OCI-LY1 (cell line): ENCODE measurements at regions not wholly inside any gene's neighbourhood (a gene's known extent, or its start where the extent isn't known, plus 50 kb on each side); places are given as distances from the start of the nearest gene placed in this dataset.
"Not testable (repeated sequence)": the region's sequence is repeated elsewhere in the genome, so short reads cannot be mapped to it uniquely, and the experiment has no call there.

ENCODE experiments used
- H2AFZ ChIP-seq: fragments of 200-600 bp; sonication (generic), shearing (Covaris generic); 2 replicates; pipeline ENCODE4 v1.6.0; 2014; ENCODE audit warnings: antibody characterized with exemption, mild to moderate bottlenecking, low read length
- H3F3A ChIP-seq: fragments of 200-600 bp; sonication (generic), shearing (Covaris generic); 2 replicates; pipeline ENCODE4 v1.6.0; 2014; ENCODE audit warnings: mild to moderate bottlenecking, antibody characterized with exemption, low read length, moderate library complexity; ENCODE audit not compliant: insufficient read depth
- H3K27ac ChIP-seq: fragments of 200-600 bp; sonication (generic); 2 replicates; pipeline ENCODE4 v1.5.1; 2014; ENCODE audit warnings: low read length, mixed run types, mild to moderate bottlenecking, low read depth; ENCODE audit not compliant: poor library complexity, severe bottlenecking
- H3K27me3 ChIP-seq: fragments of 200-600 bp; sonication (generic); 2 replicates; pipeline ENCODE4 v1.6.0; 2014; ENCODE audit warnings: antibody characterized with exemption, mild to moderate bottlenecking, low read length, moderate library complexity; ENCODE audit not compliant: insufficient read depth
- H3K36me3 ChIP-seq: fragments of 200-600 bp; sonication (generic); 2 replicates; pipeline ENCODE4 v1.6.1; 2014; ENCODE audit warnings: mild to moderate bottlenecking, antibody characterized with exemption, low read length, moderate library complexity, mixed read lengths; ENCODE audit not compliant: insufficient read depth
- H3K4me1 ChIP-seq: fragments of 200-600 bp; sonication (generic); 2 replicates; pipeline ENCODE4 v1.5.1; 2014; ENCODE audit warnings: mild to moderate bottlenecking, low read length, moderate library complexity; ENCODE audit not compliant: insufficient read depth, severe bottlenecking
- H3K4me2 ChIP-seq: fragments of 200-600 bp; sonication (generic), shearing (Covaris generic); 2 replicates; pipeline ENCODE4 v1.6.1; 2014; ENCODE audit warnings: low read length
- H3K4me3 ChIP-seq: fragments of 200-600 bp; sonication (generic); 2 replicates; pipeline ENCODE4 v1.5.1; 2014; ENCODE audit warnings: low read length, low read depth, mild to moderate bottlenecking, mixed read lengths; ENCODE audit not compliant: poor library complexity, severe bottlenecking
- H3K79me2 ChIP-seq: fragments of 200-600 bp; shearing (Covaris generic); 2 replicates; pipeline ENCODE4 v1.6.1; 2016; ENCODE audit warnings: mixed run types, low read length, mixed read lengths; ENCODE audit not compliant: insufficient read depth
- H3K9ac ChIP-seq: fragments of 200-600 bp; sonication (generic), shearing (Covaris generic); 2 replicates; pipeline ENCODE4 v1.6.1; 2014; ENCODE audit warnings: mild to moderate bottlenecking, low read length, mixed read lengths
- H3K9me2 ChIP-seq: fragments of 200-600 bp; sonication (generic), shearing (Covaris generic); 2 replicates; pipeline ENCODE4 v1.6.1; 2014; ENCODE audit warnings: low read depth, mild to moderate bottlenecking, low read length, mixed read lengths
- H3K9me3 ChIP-seq: fragments of 200-600 bp; shearing (Covaris generic); 2 replicates; pipeline ENCODE4 v1.6.1; 2014; ENCODE audit warnings: low read length, mixed read lengths
- H4K20me1 ChIP-seq: fragments of 200-600 bp; sonication (generic), shearing (Covaris generic); 2 replicates; pipeline ENCODE4 v1.6.0; 2016; ENCODE audit warnings: mild to moderate bottlenecking, low read length; ENCODE audit not compliant: insufficient read depth
- EZH2 ChIP-seq: fragments of 200-600 bp; sonication (generic), shearing (Covaris generic); IDR thresholded peaks from 2 replicates; pipeline ENCODE4 v1.8.0; 2017; ENCODE audit warnings: borderline replicate concordance, mixed run types, mild to moderate bottlenecking, antibody characterized with exemption, low read length, moderate library complexity, mixed read lengths
- TF ChIP-seq, protein P1 (sequence below): fragments of 200-600 bp; sonication (generic), shearing (Covaris generic); IDR thresholded peaks from 2 replicates; pipeline ENCODE4 v1.5.1; 2017; ENCODE audit warnings: mild to moderate bottlenecking, antibody characterized with exemption, low read length, moderate library complexity, mixed read lengths

DNA sequence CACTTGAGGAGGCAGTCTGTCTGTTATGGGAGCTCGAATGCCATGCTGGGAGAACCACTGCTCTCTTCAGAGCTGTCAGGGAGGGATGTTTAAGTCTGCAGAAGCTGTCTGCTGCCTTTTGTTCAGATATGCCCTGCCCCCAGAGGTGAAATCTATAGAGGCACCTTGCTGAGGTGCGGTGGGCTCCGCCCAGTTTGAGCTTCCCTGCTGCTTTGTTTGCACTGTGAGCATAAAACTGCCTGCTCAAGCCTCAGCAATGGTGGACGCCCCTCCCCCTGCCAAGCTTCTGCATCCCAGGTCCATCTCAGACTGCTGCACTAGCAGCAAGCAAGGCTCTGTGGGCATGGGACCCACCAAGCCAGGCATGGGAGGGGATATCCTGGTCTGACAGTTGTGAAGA, 247.5 kb downstream of the LMX1A start:
- Histone ChIP-seq H3K9ac (no peak overlapping the region), H3K79me2 (no peaks in the 10 kb centered on the region), H3K9me2 (no peaks in the 10 kb centered on the region), H3K4me3 (no peak overlapping the region), H3K27me3 (no peaks in the 10 kb centered on the region), H3K27ac (no peak overlapping the region), H2AFZ (no peak overlapping the region), H4K20me1 (no peaks in the 10 kb centered on the region), H3K9me3 (no peaks in the 10 kb centered on the region), H3F3A (no peaks in the 10 kb centered on the region), H3K4me1 (no peaks in the 10 kb centered on the region), H3K4me2 (no peak overlapping the region), H3K36me3 (no peaks in the 10 kb centered on the region)
- TF ChIP-seq EZH2 = no peak
- TF ChIP-seq, protein P1, sequence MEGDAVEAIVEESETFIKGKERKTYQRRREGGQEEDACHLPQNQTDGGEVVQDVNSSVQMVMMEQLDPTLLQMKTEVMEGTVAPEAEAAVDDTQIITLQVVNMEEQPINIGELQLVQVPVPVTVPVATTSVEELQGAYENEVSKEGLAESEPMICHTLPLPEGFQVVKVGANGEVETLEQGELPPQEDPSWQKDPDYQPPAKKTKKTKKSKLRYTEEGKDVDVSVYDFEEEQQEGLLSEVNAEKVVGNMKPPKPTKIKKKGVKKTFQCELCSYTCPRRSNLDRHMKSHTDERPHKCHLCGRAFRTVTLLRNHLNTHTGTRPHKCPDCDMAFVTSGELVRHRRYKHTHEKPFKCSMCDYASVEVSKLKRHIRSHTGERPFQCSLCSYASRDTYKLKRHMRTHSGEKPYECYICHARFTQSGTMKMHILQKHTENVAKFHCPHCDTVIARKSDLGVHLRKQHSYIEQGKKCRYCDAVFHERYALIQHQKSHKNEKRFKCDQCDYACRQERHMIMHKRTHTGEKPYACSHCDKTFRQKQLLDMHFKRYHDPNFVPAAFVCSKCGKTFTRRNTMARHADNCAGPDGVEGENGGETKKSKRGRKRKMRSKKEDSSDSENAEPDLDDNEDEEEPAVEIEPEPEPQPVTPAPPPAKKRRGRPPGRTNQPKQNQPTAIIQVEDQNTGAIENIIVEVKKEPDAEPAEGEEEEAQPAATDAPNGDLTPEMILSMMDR = no peak

DNA sequence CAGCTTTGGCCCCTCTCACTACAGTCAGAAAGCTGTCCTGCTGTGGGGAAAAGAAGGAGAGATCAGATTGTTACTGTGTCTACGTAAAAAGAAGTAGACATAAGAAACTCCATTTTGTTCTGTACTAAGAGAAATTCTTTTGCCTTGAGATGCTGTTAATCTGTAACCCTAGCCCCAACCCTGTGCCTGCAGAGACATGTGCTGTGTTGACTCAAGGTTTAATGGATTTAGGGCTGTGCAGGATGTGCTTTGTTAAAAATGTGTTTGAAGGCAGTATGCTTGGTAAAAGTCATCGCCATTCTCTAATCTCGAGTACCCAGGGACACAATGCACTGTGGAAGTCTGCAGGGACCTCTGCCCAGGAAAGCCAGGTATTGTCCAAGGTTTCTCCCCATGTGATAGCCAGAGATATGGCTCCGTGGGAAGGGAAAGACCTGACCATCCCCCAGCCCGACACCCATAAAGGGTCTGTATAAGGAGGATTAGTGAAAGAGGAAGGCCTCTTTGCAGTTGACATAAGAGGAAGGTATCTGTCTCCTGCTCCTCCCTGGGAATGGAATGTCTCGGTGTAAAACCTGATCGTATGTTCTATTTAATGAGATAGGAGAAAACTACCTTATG, 263.9 kb downstream of the LMX1A start:
- H3K9me2 ChIP-seq, H3K79me2 ChIP-seq, H3K36me3 ChIP-seq, H3F3A ChIP-seq, H3K27ac ChIP-seq, H2AFZ ChIP-seq, H3K9me3 ChIP-seq, H4K20me1 ChIP-seq, H3K9ac ChIP-seq, H3K4me3 ChIP-seq, H3K27me3 ChIP-seq, H3K4me1 ChIP-seq, H3K4me2 ChIP-seq: not testable (repeated sequence)

DNA sequence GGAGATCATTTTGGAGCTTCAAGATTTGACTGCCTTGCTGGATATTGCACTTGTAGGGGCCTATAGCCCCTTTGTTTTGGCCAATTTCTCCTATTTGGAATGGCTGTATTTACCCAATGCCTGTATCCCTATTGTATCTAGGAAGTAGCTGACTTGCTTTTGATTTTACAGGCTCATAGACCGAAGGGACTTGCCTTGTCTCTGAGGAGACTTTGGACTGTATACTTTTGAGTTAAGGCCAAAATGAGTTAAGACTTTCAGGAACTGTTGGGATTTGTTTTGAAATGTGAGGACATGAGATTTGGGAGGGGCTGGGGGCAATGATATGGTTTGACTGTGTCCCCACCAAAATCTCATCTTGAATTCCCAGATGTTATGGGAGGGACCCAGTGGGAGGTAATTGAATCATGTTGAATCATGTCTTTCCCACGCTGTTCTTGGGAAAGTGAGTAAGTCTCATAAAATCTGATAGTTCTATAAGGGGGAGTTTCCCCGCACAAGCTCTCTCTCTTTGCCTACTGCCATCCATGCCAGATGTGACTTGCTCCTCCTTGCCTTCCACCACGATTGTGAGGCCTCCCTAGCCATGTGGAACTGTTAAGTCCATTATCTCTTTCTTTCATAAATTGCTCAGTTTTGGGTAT, 276.1 kb downstream of the LMX1A start:
- Histone ChIP-seq H3K9ac (no peak overlapping the region), H3K27ac (no peak overlapping the region), H3K4me1 (no peaks in the 10 kb centered on the region), H3K9me2 (no peaks in the 10 kb centered on the region), H4K20me1 (no peaks in the 10 kb centered on the region), H3K27me3 (no peaks in the 10 kb centered on the region), H2AFZ (no peak overlapping the region), H3K36me3 (no peaks in the 10 kb centered on the region), H3K4me2 (no peak overlapping the region), H3K79me2 (no peaks in the 10 kb centered on the region), H3K9me3 (no peaks in the 10 kb centered on the region), H3K4me3 (no peak overlapping the region), H3F3A (no peaks in the 10 kb centered on the region)
- TF ChIP-seq EZH2 = no peak
- TF ChIP-seq, protein P1 = no peak

DNA sequence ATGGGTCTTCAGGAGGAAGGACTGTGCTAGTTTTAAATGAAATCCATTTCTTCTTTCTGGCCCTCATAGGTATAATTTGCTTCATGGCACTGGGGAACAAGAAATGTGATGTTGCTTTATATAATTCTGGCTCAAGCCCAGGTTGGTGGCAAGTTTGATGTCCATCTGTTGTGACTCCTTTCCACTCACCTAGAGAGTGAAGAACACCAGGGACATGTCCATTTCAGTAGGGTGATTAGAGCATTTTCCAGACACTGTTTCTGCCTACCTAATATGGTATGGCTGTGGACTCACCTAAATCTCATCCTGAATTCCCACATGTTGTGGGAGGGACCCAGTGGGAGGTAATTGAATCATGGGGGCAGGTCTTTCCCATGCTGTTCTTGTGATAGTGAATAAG, 278.1 kb downstream of the LMX1A start:
- Histone ChIP-seq H3K27ac (no peak overlapping the region), H3F3A (no peaks in the 10 kb centered on the region), H3K9me2 (no peaks in the 10 kb centered on the region), H3K4me3 (no peak overlapping the region), H3K9ac (no peak overlapping the region), H3K4me2 (no peak overlapping the region), H3K4me1 (no peaks in the 10 kb centered on the region), H2AFZ (no peak overlapping the region), H4K20me1 (no peaks in the 10 kb centered on the region), H3K9me3 (no peaks in the 10 kb centered on the region), H3K36me3 (no peaks in the 10 kb centered on the region), H3K27me3 (no peaks in the 10 kb centered on the region), H3K79me2 (no peaks in the 10 kb centered on the region)
- TF ChIP-seq, protein P1 = no peak
- no peak for TF ChIP-seq EZH2
